HEK293 (cell line): ENCODE measurements at regions not wholly inside any gene's neighbourhood (a gene's known extent, or its start where the extent isn't known, plus 50 kb on each side); places are given as distances from the start of the nearest gene placed in this dataset.

Source experiments
- CTCF ChIA-PET: fragments of 350-600 bp; formaldehyde crosslinking; extraction: SDS; loops from one replicate; lab custom pipeline; 2021; ENCODE audit warnings: antibody characterized with exemption; lab: Yijun Ruan, JAX
- POLR2A ChIA-PET: fragments of 300-600 bp; formaldehyde crosslinking; extraction: SDS; loops from one replicate; lab custom pipeline; 2020; ENCODE audit warnings: antibody characterized with exemption, inconsistent platforms; lab: Yijun Ruan, JAX
- H3K27ac ChIP-seq: fragments of 200-500 bp; sonication (Bioruptor generic); 2 replicates; pipeline ENCODE4 v1.5.1; 2014; ENCODE audit warnings: low read depth, low read length, control low read depth, inconsistent platforms; ENCODE audit errors: extremely low read depth
- H3K36me3 ChIP-seq, 2 experiments: fragments of 200-500 bp in 1 of 2; sonication (Bioruptor generic) in 1 of 2; 1 replicate in 1 of 2; 2 replicates in 1 of 2; pipeline ENCODE4 v1.5.1; 2014 to 2017; ENCODE audit warnings: inconsistent platforms in 2 of 2, low read length in 2 of 2; ENCODE audit not compliant: control insufficient read depth in 2 of 2, insufficient read depth in 1 of 2
- H3K4me1 ChIP-seq: fragments of 200-500 bp; sonication (Bioruptor generic); 2 replicates; pipeline ENCODE4 v1.5.1; 2014; ENCODE audit warnings: mild to moderate bottlenecking, low read length, inconsistent platforms; ENCODE audit not compliant: control insufficient read depth, insufficient read depth
- H3K4me3 ChIP-seq: 2 replicates; pipeline ENCODE4 v1.5.1; 2011; ENCODE audit warnings: low read depth, mild to moderate bottlenecking, control low read depth, low read length, moderate library complexity
- H3K9me3 ChIP-seq: fragments of 200-500 bp; sonication (Bioruptor generic); 2 replicates; pipeline ENCODE4 v1.5.1; 2014; ENCODE audit warnings: low read depth, low read length, inconsistent platforms; ENCODE audit not compliant: control insufficient read depth, insufficient read depth
- BCL6B ChIP-seq: fragments of 450-650 bp; formaldehyde crosslinking; IDR thresholded peaks from 2 replicates; pipeline ENCODE4 v1.5.1; 2017; ENCODE audit warnings: missing biosample characterization, missing genetic modification characterization
- MYNN ChIP-seq: fragments of 450-650 bp; formaldehyde crosslinking; IDR thresholded peaks from 2 replicates; pipeline ENCODE4 v1.5.1; 2016; ENCODE audit warnings: missing biosample characterization, missing genetic modification characterization, borderline replicate concordance
- PBX3 ChIP-seq: sonication (generic); formaldehyde crosslinking; IDR thresholded peaks from 2 replicates; pipeline ENCODE4 v1.8.1; 2022; ENCODE audit warnings: mild to moderate bottlenecking, moderate library complexity, missing genetic modification reagents
- PRDM1 ChIP-seq: fragments of 450-650 bp; formaldehyde crosslinking; IDR thresholded peaks from 2 replicates; pipeline ENCODE4; 2016; ENCODE audit warnings: missing biosample characterization, missing genetic modification characterization
- PRDM2 ChIP-seq: fragments of 450-650 bp; formaldehyde crosslinking; IDR thresholded peaks from 2 replicates; pipeline ENCODE4 v1.5.1; 2016; ENCODE audit warnings: missing biosample characterization, missing genetic modification characterization, borderline replicate concordance
- SP7 ChIP-seq: fragments of 450-650 bp; formaldehyde crosslinking; IDR thresholded peaks from 2 replicates; pipeline ENCODE4 v1.5.1; 2016; ENCODE audit warnings: missing biosample characterization, missing genetic modification characterization
- ZBTB1 ChIP-seq: fragments of 450-650 bp; formaldehyde crosslinking; IDR thresholded peaks from 2 replicates; pipeline ENCODE4 v1.5.1; 2016; ENCODE audit warnings: missing biosample characterization, missing genetic modification characterization
- ZBTB17 ChIP-seq: fragments of 450-650 bp; formaldehyde crosslinking; IDR thresholded peaks from 2 replicates; pipeline ENCODE4 v1.5.1; 2016; ENCODE audit warnings: missing biosample characterization, missing genetic modification characterization
- ZFP37 ChIP-seq: fragments of 450-650 bp; formaldehyde crosslinking; IDR thresholded peaks from 2 replicates; pipeline ENCODE4 v1.5.1; 2016; ENCODE audit warnings: missing biosample characterization, missing genetic modification characterization
- ZNF24 ChIP-seq: fragments of 450-650 bp; formaldehyde crosslinking; IDR thresholded peaks from 2 replicates; pipeline ENCODE4 v1.5.1; 2016; ENCODE audit warnings: missing biosample characterization, missing genetic modification characterization
- ZNF341 ChIP-seq: fragments of 450-650 bp; formaldehyde crosslinking; IDR thresholded peaks from 2 replicates; pipeline ENCODE4; 2016; ENCODE audit warnings: low read depth, missing biosample characterization, missing genetic modification characterization
- ZNF645 ChIP-seq: fragments of 450-650 bp; formaldehyde crosslinking; IDR thresholded peaks from 2 replicates; pipeline ENCODE4; 2016; ENCODE audit warnings: missing biosample characterization, missing genetic modification characterization
- ZSCAN23 ChIP-seq: fragments of 450-650 bp; formaldehyde crosslinking; IDR thresholded peaks from 2 replicates; pipeline ENCODE4 v1.5.1; 2016; ENCODE audit warnings: missing biosample characterization, missing genetic modification characterization

GRCh38 chr17:27109346-27109745 is 184.6 kb upstream of the WSB1 start:
- H3K36me3 ChIP-seq, result no peaks in the 10 kb centered on the region
- no peak for TF ChIP-seq PRDM1 (tag by site-specific recombination)
- TF ChIP-seq MYNN, result no peak
- TF ChIP-seq PRDM2 (tag by site-specific recombination), result no peak
- TF ChIP-seq BCL6B, result no peak
- no peak overlapping the region for H3K4me3 ChIP-seq
- H3K9me3 ChIP-seq, result no peaks in the 10 kb centered on the region
- H3K4me1 ChIP-seq, result no peaks in the 10 kb centered on the region
- ChIA-PET CTCF (no interaction called here), POLR2A (interaction anchor here (0.6 kb wide), 1 partner anchor 16 kb away, joined by 3 read pairs; no protein-coding TSS in a partner anchor)
- no peak overlapping the region for H3K27ac ChIP-seq

- no peaks in the 10 kb centered on the region for H3K9me3 ChIP-seq
- H3K4me3 ChIP-seq, result no peak overlapping the region
- H3K4me1 ChIP-seq, result no peaks in the 10 kb centered on the region
- POLR2A ChIA-PET, result no interaction called here
- no peak overlapping the region for H3K27ac ChIP-seq
- no peaks in the 10 kb centered on the region for H3K36me3 ChIP-seq
- CTCF ChIA-PET, result no interaction called here
- TF ChIP-seq ZSCAN23 (tag by site-specific recombination), result no peak
- TF ChIP-seq ZBTB17 (tag by site-specific recombination), result no peak
- TF ChIP-seq SP7 (tag by site-specific recombination), result no peak
- TF ChIP-seq ZNF341, result no peak
- TF ChIP-seq PBX3 (CRISPR knock-in tag), result no peak
- TF ChIP-seq ZNF645, result no peak
- no peak for TF ChIP-seq BCL6B
- no peak for TF ChIP-seq ZBTB1 (tag by site-specific recombination)
- no peak for TF ChIP-seq ZNF24 (tag by site-specific recombination)
- no peak for TF ChIP-seq ZFP37 (tag by site-specific recombination)
Measured at GRCh38 chr17:27153005-27153404, 140.9 kb upstream of the WSB1 start.
